K562 (cell line): ENCODE measurements at regions not wholly inside any gene's neighbourhood (a gene's known extent, or its start where the extent isn't known, plus 50 kb on each side); places are given as distances from the start of the nearest gene placed in this dataset.

Source experiments
- FOXP1 ChIP-seq: sonication (generic); formaldehyde crosslinking; IDR thresholded peaks from 2 replicates; pipeline ENCODE4 v1.8.0; 2022; ENCODE audit warnings: mild to moderate bottlenecking, missing genetic modification reagents
- HDAC3 ChIP-seq: fragments of 450-650 bp; IDR thresholded peaks from 2 replicates; pipeline ENCODE4 v1.6.1; 2018; ENCODE audit warnings: borderline replicate concordance, mild to moderate bottlenecking, moderate library complexity; ENCODE audit not compliant: partially characterized antibody
- ZBTB1 ChIP-seq: sonication (generic); formaldehyde crosslinking; IDR thresholded peaks from 2 replicates; pipeline ENCODE4 v1.8.1; 2023; ENCODE audit warnings: missing genetic modification reagents, low read depth, mild to moderate bottlenecking, borderline replicate concordance
- ZNF12 ChIP-seq: sonication (generic); formaldehyde crosslinking; IDR thresholded peaks from 2 replicates; pipeline ENCODE4 v1.4.0; 2020; ENCODE audit warnings: mild to moderate bottlenecking, missing genetic modification reagents
- ZNF134 ChIP-seq: fragments of 250-450 bp; sonication (Bioruptor Pico); conservative IDR thresholded peaks from 2 replicates; pipeline ENCODE4 v1.4.0; 2020
- ZNF165 ChIP-seq: fragments of 250-450 bp; sonication (Bioruptor Pico); IDR thresholded peaks from 2 replicates; pipeline ENCODE4 v1.4.0; 2020; ENCODE audit warnings: borderline replicate concordance
- ZNF282 ChIP-seq: sonication (generic); formaldehyde crosslinking; IDR thresholded peaks from 2 replicates; pipeline ENCODE4 v1.8.1; 2023; ENCODE audit warnings: missing genetic modification reagents
- TF ChIP-seq, protein P1 (sequence below): fragments of 250-450 bp; sonication (Bioruptor Pico); IDR thresholded peaks from 2 replicates; pipeline ENCODE4 v1.4.0; 2020; ENCODE audit warnings: mild to moderate bottlenecking, moderate library complexity
- TF ChIP-seq, protein P2 (sequence below): fragments of 250-450 bp; sonication (Bioruptor Pico); IDR thresholded peaks from 2 replicates; pipeline ENCODE4 v1.9.0; 2021; ENCODE audit warnings: mild to moderate bottlenecking
- TF ChIP-seq, protein P3 (sequence below): fragments of 450-650 bp; IDR thresholded peaks from 2 replicates; pipeline ENCODE4 v1.6.1; 2017; ENCODE audit warnings: mild to moderate bottlenecking, moderate library complexity

DNA sequence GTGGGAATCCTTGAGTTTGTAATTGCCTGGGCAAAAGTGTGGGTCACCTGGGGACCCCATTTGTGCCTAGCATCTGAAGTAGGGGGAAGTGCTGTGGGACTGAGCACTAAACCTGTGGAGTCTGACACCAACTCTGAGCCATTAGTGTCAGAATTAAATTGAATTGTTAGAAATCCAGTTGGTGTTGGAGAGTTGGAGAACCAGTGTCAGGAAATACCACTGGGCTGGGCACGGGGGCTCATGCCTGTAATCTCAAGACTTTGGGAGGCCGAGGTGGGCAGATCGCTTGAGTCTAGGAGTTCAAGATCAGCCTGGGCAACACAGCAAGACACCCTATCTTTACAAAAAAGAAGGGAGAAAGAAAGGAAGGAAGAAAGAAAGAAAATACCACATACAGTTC lies 67.5 kb upstream of the BRD7 start (continued):
- TF ChIP-seq, protein P1, sequence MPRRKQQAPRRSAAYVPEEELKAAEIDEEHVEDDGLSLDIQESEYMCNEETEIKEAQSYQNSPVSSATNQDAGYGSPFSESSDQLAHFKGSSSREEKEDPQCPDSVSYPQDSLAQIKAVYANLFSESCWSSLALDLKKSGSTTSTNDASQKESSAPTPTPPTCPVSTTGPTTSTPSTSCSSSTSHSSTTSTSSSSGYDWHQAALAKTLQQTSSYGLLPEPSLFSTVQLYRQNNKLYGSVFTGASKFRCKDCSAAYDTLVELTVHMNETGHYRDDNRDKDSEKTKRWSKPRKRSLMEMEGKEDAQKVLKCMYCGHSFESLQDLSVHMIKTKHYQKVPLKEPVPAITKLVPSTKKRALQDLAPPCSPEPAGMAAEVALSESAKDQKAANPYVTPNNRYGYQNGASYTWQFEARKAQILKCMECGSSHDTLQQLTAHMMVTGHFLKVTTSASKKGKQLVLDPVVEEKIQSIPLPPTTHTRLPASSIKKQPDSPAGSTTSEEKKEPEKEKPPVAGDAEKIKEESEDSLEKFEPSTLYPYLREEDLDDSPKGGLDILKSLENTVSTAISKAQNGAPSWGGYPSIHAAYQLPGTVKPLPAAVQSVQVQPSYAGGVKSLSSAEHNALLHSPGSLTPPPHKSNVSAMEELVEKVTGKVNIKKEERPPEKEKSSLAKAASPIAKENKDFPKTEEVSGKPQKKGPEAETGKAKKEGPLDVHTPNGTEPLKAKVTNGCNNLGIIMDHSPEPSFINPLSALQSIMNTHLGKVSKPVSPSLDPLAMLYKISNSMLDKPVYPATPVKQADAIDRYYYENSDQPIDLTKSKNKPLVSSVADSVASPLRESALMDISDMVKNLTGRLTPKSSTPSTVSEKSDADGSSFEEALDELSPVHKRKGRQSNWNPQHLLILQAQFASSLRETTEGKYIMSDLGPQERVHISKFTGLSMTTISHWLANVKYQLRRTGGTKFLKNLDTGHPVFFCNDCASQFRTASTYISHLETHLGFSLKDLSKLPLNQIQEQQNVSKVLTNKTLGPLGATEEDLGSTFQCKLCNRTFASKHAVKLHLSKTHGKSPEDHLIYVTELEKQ (CRISPR knock-in tag) = no peak
- TF ChIP-seq HDAC3 = no peak
- TF ChIP-seq ZNF282 (CRISPR knock-in tag) = no peak
- no peak for TF ChIP-seq FOXP1
- TF ChIP-seq ZNF134 = no peak
- TF ChIP-seq ZNF165 (CRISPR knock-in tag) = no peak
- TF ChIP-seq ZNF12 (CRISPR knock-in tag) = no peak
- TF ChIP-seq, protein P2, sequence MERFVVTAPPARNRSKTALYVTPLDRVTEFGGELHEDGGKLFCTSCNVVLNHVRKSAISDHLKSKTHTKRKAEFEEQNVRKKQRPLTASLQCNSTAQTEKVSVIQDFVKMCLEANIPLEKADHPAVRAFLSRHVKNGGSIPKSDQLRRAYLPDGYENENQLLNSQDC = no peak
- TF ChIP-seq ZBTB1 (CRISPR knock-in tag) = no peak
- TF ChIP-seq, protein P3, sequence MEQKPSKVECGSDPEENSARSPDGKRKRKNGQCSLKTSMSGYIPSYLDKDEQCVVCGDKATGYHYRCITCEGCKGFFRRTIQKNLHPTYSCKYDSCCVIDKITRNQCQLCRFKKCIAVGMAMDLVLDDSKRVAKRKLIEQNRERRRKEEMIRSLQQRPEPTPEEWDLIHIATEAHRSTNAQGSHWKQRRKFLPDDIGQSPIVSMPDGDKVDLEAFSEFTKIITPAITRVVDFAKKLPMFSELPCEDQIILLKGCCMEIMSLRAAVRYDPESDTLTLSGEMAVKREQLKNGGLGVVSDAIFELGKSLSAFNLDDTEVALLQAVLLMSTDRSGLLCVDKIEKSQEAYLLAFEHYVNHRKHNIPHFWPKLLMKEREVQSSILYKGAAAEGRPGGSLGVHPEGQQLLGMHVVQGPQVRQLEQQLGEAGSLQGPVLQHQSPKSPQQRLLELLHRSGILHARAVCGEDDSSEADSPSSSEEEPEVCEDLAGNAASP = no peak
- TF ChIP-seq, all 486 proteins: peak for 0
